ENCODE measurements at regions not wholly inside any gene's neighbourhood (a gene's known extent, or its start where the extent isn't known, plus 50 kb on each side); places are given as distances from the start of the nearest gene placed in this dataset.

DNA sequence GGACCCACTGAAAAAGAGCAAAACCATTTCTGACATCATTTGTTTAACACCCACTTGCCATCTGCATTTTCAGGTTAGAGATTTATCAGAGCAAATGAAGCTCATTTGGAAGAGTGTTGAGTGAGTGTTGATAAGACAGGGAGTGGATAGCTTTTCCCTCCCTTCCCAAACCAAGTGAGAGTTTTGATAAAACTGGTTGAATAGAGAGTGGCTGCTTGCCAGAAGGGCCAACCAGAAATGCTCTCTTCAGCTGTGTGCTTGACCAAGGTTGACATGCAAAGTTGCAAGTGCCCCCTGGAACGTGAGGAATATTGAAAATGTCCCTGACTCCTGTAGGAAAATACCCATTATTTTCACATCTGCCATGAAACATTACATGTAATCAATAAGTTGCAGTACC lies 1487.0 kb upstream of the FLRT2 start:
- no peak for DNase-seq (ENCODE audit: low read depth)
- H3K4me3 ChIP-seq (ENCODE audit: low read depth, low read length), result no peak overlapping the region
- TF ChIP-seq MYC (IDR thresholded peaks at IDR 0.05; ENCODE audit: low read depth, low read length), result no peak
- TF ChIP-seq MAX (IDR thresholded peaks at IDR 0.05; ENCODE audit: low read depth, low read length), result no peak
- TF ChIP-seq, protein P1, sequence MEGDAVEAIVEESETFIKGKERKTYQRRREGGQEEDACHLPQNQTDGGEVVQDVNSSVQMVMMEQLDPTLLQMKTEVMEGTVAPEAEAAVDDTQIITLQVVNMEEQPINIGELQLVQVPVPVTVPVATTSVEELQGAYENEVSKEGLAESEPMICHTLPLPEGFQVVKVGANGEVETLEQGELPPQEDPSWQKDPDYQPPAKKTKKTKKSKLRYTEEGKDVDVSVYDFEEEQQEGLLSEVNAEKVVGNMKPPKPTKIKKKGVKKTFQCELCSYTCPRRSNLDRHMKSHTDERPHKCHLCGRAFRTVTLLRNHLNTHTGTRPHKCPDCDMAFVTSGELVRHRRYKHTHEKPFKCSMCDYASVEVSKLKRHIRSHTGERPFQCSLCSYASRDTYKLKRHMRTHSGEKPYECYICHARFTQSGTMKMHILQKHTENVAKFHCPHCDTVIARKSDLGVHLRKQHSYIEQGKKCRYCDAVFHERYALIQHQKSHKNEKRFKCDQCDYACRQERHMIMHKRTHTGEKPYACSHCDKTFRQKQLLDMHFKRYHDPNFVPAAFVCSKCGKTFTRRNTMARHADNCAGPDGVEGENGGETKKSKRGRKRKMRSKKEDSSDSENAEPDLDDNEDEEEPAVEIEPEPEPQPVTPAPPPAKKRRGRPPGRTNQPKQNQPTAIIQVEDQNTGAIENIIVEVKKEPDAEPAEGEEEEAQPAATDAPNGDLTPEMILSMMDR (IDR thresholded peaks at IDR 0.05; ENCODE audit: low read depth, low read length), result no peak
- TF ChIP-seq POLR2A (IDR thresholded peaks at IDR 0.05; ENCODE audit: extremely low read depth, insufficient read length), result no peak

DNA sequence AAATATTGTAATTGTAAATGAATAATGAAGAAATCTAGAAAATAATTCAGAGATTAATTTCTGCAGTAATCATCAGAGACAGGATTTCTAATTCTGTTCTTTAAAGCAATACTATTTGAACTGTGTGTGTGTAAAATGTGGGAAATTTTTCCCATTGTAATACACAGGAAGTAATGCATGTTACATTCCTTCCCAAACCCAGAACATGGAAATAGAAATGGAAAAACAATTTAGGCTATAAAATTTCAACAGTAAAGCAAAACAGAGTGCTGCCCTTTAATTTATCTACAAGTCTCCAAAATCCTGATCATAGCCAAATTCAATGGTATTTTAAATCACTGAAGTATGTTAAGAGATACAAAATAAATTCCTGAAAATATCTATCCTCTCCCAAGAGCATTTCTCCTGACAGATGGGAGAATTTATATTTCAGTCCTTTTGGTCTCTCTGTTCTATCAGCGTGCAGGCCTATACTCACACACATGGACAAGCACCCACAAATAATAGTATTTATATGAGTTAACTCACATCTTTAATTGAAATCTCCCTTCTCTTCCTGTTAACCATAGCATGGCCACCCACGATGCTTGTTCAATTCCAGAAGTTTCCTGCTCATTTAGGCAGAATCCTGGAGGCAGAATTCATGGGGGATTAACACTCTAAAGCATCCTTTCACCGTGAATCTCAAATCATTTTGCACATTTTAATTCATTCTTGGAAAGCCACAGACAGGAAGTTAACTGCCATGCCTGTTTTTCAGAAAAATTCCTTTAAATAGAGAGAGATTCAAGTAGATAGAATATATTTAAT lies 1465.4 kb upstream of the FLRT2 start:
- no peak overlapping the region for H3K4me3 ChIP-seq (ENCODE audit: low read depth, low read length)
- TF ChIP-seq MAX (IDR thresholded peaks at IDR 0.05; ENCODE audit: low read depth, low read length), result no peak
- no peak for TF ChIP-seq MYC (IDR thresholded peaks at IDR 0.05; ENCODE audit: low read depth, low read length)
- no peak for TF ChIP-seq POLR2A (IDR thresholded peaks at IDR 0.05; ENCODE audit: extremely low read depth, insufficient read length)
- no peak for DNase-seq (ENCODE audit: low read depth)

DNA sequence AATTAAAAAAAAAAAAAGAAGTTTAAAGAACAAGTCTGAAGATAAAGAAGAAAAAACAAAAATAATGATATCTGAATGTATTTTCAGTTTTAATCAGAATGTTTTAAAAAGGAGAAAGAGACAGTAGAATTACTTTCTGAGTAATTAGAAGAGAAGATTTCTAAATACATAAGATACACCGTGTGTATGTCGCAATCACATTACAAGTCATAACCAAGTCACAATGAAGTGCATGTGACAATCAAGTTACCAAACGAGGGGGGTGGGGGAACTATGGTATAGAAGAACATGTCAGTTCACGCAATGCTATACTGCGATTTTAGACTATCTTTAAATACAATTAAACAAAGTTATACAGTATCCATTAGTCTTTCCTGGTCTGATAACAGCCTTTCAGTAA lies 1464.1 kb upstream of the FLRT2 start:
- TF ChIP-seq, protein P1 (IDR thresholded peaks at IDR 0.05; ENCODE audit: low read depth, low read length), result no peak
- TF ChIP-seq POLR2A (IDR thresholded peaks at IDR 0.05; ENCODE audit: extremely low read depth, insufficient read length), result no peak
- DNase-seq (ENCODE audit: low read depth), result peak; percentile 41
- H3K4me3 ChIP-seq (ENCODE audit: low read depth, low read length), result no peak overlapping the region

DNA sequence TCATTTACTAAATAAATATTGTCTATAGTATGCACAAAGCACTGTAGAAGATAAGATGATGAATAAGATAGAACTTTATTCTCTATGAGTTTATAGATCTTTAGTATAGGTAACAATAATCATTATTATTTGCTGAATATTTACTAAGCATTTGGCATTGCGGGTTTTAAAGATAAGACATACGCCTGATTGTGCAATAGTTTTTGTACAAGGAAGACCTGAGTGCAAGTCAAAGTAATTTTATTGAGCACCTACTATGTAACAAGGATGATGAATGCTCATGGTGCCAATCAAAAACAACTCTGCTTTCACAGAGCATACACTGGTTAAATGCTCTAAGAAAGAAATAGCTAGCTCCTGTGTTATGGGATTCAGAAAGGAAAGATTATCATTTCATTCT lies 1461.7 kb upstream of the FLRT2 start:
- DNase-seq (ENCODE audit: low read depth), result no peak
- no peak for TF ChIP-seq MYC (IDR thresholded peaks at IDR 0.05; ENCODE audit: low read depth, low read length)
- TF ChIP-seq MAX (IDR thresholded peaks at IDR 0.05; ENCODE audit: low read depth, low read length), result no peak
- TF ChIP-seq, protein P1 (IDR thresholded peaks at IDR 0.05; ENCODE audit: low read depth, low read length), result no peak
- TF ChIP-seq POLR2A (IDR thresholded peaks at IDR 0.05; ENCODE audit: extremely low read depth, insufficient read length), result no peak
- H3K4me3 ChIP-seq (ENCODE audit: low read depth, low read length), result no peak overlapping the region

DNA sequence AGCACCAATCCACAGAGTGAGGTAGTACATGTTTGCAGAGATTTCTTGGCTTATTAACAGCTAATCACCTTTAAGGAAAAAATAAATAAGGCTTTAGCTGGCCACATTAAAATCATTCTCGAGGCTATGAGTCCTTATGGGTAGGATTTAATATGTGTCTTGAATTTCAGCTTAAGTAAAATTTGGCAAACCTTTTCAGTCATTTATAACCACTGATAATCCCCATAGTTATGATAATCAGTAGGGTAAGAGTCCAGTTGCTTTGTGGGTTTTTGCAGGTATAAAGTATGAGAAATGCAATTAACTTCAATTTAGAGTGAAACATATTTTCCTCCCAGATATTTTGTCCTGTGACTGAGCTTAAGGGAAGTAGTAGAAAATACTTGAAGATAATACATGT lies 1458.9 kb upstream of the FLRT2 start:
- TF ChIP-seq MAX (IDR thresholded peaks at IDR 0.05; ENCODE audit: low read depth, low read length) (no peak), MYC (IDR thresholded peaks at IDR 0.05; ENCODE audit: low read depth, low read length) (no peak)
- TF ChIP-seq, protein P1 (IDR thresholded peaks at IDR 0.05; ENCODE audit: low read depth, low read length), result no peak
- DNase-seq (ENCODE audit: low read depth), result no peak
- no peak overlapping the region for H3K4me3 ChIP-seq (ENCODE audit: low read depth, low read length)

DNA sequence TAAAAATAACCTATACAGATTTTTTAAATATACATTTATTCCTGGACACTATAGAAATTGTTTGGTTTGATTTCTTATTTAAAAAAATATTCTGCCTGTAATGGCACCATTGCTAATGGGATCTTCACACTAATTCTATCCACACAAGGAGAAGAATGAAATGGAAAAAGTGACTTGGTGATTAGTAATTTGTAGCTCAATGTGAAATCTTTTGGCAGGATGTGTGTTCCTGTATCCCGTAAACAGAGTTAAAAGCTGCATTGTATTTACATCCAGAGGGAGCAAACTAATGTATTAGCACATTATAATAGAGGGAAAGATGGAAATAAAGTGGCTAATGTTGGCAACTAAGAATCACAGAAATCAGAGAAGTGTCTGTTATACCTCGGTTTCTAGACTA lies 1455.3 kb upstream of the FLRT2 start:
- H3K4me3 ChIP-seq (ENCODE audit: low read depth, low read length), result no peak overlapping the region
- no peak for DNase-seq (ENCODE audit: low read depth)
- TF ChIP-seq, protein P1 (IDR thresholded peaks at IDR 0.05; ENCODE audit: low read depth, low read length), result no peak
- no peak for TF ChIP-seq POLR2A (IDR thresholded peaks at IDR 0.05; ENCODE audit: extremely low read depth, insufficient read length)
- no peak for TF ChIP-seq MYC (IDR thresholded peaks at IDR 0.05; ENCODE audit: low read depth, low read length)
- TF ChIP-seq MAX (IDR thresholded peaks at IDR 0.05; ENCODE audit: low read depth, low read length), result no peak

All from NB4 (cell line).